ENCODE measurements at regions not wholly inside any gene's neighbourhood (a gene's known extent, or its start where the extent isn't known, plus 50 kb on each side); places are given as distances from the start of the nearest gene placed in this dataset.
"Not testable (repeated sequence)": the region's sequence is repeated elsewhere in the genome, so short reads cannot be mapped to it uniquely, and the experiment has no call there.

GRCh38 chr1:194858811-194859480 is 1672.5 kb upstream of the B3GALT2 start:
- DNase-seq = not testable (repeated sequence)

GRCh38 chr1:194857413-194857812 is 1671.0 kb upstream of the B3GALT2 start:
- DNase-seq = no peak

- no peak for DNase-seq
These were observed 1662.4 kb upstream of the B3GALT2 start for GRCh38 chr1:194848846-194849245.

GRCh38 chr1:194846488-194846887 is 1660.1 kb upstream of the B3GALT2 start:
- no peak for DNase-seq

- DNase-seq = no peak
These were observed 1656.7 kb upstream of the B3GALT2 start for GRCh38 chr1:194843077-194843476.

GRCh38 chr1:194833111-194833510 is 1646.7 kb upstream of the B3GALT2 start:
- no peak for DNase-seq

GRCh38 chr1:194831595-194831994 is 1645.2 kb upstream of the B3GALT2 start:
- DNase-seq = not testable (repeated sequence)

GRCh38 chr1:194830387-194830786 is 1644.0 kb upstream of the B3GALT2 start:
- DNase-seq = no peak

- DNase-seq = peak; percentile 56
These were observed 1643.1 kb upstream of the B3GALT2 start for GRCh38 chr1:194829492-194829891.

GRCh38 chr1:194825382-194825781 is 1639.0 kb upstream of the B3GALT2 start:
- no peak for DNase-seq

GRCh38 chr1:194821091-194821490 is 1634.7 kb upstream of the B3GALT2 start:
- no peak for DNase-seq

- DNase-seq = no peak
These were observed 1632.3 kb upstream of the B3GALT2 start for GRCh38 chr1:194818674-194819073.

GRCh38 chr1:194816859-194817258 is 1630.4 kb upstream of the B3GALT2 start:
- no peak for DNase-seq

GRCh38 chr1:194813096-194813495 is 1626.7 kb upstream of the B3GALT2 start:
- no peak for DNase-seq

- DNase-seq = peak; percentile 65
These were observed 1623.3 kb upstream of the B3GALT2 start for GRCh38 chr1:194809665-194810064.

GRCh38 chr1:194809215-194809614 is 1622.8 kb upstream of the B3GALT2 start:
- no peak for DNase-seq

GRCh38 chr1:194807530-194808220 is 1621.3 kb upstream of the B3GALT2 start:
- no peak for DNase-seq

- no peak for DNase-seq
These were observed 1616.2 kb upstream of the B3GALT2 start for GRCh38 chr1:194802572-194802971.

- DNase-seq = no peak
These were observed 1609.6 kb upstream of the B3GALT2 start for GRCh38 chr1:194795917-194796593.

- no peak for DNase-seq
These were observed 1600.6 kb upstream of the B3GALT2 start for GRCh38 chr1:194787001-194787400.

GRCh38 chr1:194786027-194786426 is 1599.6 kb upstream of the B3GALT2 start:
- no peak for DNase-seq

- no peak for DNase-seq
These were observed 1590.2 kb upstream of the B3GALT2 start for GRCh38 chr1:194776657-194777056.

- no peak for DNase-seq
These were observed 1588.1 kb upstream of the B3GALT2 start for GRCh38 chr1:194774535-194774934.

Data from NCI-H446 treated with DMSO at 0.1 percent for 48 hours (cell line).